Neural progenitor cell (in vitro differentiated cells): ENCODE measurements at regions not wholly inside any gene's neighbourhood (a gene's known extent, or its start where the extent isn't known, plus 50 kb on each side); places are given as distances from the start of the nearest gene placed in this dataset.

ENCODE experiments used
- DNase-seq: peaks from one replicate; pipeline ENCODE4 v3.0.0-alpha.2; 2016; ENCODE audit warnings: low spot score
- H2AFZ ChIP-seq: fragments of 200-600 bp; sonication (generic); replicated peaks from 2 replicates; pipeline ENCODE4 v1.6.1; 2016; ENCODE audit warnings: antibody characterized with exemption
- H3F3A ChIP-seq: fragments of 200-600 bp; sonication (generic); 2 replicates; pipeline ENCODE4 v1.6.1; 2016; ENCODE audit warnings: antibody characterized with exemption, low read depth
- H3K27ac ChIP-seq: fragments of 200-600 bp; sonication (generic); 2 replicates; pipeline ENCODE4 v1.5.1; 2016; ENCODE audit warnings: mild to moderate bottlenecking
- H3K27me3 ChIP-seq: fragments of 200-600 bp; sonication (generic); 2 replicates; pipeline ENCODE4 v1.6.1; 2016; ENCODE audit warnings: mild to moderate bottlenecking, moderate library complexity
- H3K36me3 ChIP-seq: fragments of 200-600 bp; sonication (generic); 2 replicates; pipeline ENCODE4 v1.5.1; 2016
- H3K4me1 ChIP-seq: fragments of 200-600 bp; sonication (generic); 2 replicates; pipeline ENCODE4 v1.6.1; 2016; ENCODE audit warnings: mixed run types
- H3K4me2 ChIP-seq: fragments of 200-600 bp; sonication (generic); 2 replicates; pipeline ENCODE4 v1.6.1; 2016
- H3K4me3 ChIP-seq: fragments of 200-600 bp; sonication (generic); 2 replicates; pipeline ENCODE4 v1.5.1; 2016
- H3K79me2 ChIP-seq: fragments of 200-600 bp; sonication (generic); 2 replicates; pipeline ENCODE4 v1.6.1; 2016; ENCODE audit warnings: low read depth
- H3K9ac ChIP-seq: fragments of 200-600 bp; sonication (generic); 2 replicates; pipeline ENCODE4 v1.6.1; 2016
- H3K9me3 ChIP-seq: fragments of 200-600 bp; sonication (generic); 2 replicates; pipeline ENCODE4 v1.5.1; 2016; ENCODE audit warnings: low read depth
- H4K20me1 ChIP-seq: fragments of 200-600 bp; sonication (generic); 2 replicates; pipeline ENCODE4 v1.6.1; 2016; ENCODE audit warnings: low read depth
- H3K27ac Mint-ChIP-seq: 3 replicates; pipeline ENCODE4 v1.8.0; 2021; ENCODE audit warnings: mixed read lengths
- H3K27me3 Mint-ChIP-seq: 2 replicates; pipeline ENCODE4 v1.8.0; 2022; ENCODE audit warnings: low read depth, mild to moderate bottlenecking, inconsistent platforms, moderate library complexity, mixed read lengths; ENCODE audit not compliant: insufficient read depth
- H3K36me3 Mint-ChIP-seq: 3 replicates; pipeline ENCODE4 v1.8.0; 2021; ENCODE audit warnings: mixed read lengths
- H3K4me1 Mint-ChIP-seq: 3 replicates; pipeline ENCODE4 v1.8.0; 2021; ENCODE audit warnings: mixed read lengths
- H3K4me3 Mint-ChIP-seq: 3 replicates; pipeline ENCODE4 v1.8.0; 2021; ENCODE audit warnings: mild to moderate bottlenecking, moderate library complexity, mixed read lengths
- H3K9me3 Mint-ChIP-seq: 3 replicates; pipeline ENCODE4 v1.8.0; 2020; ENCODE audit warnings: mixed read lengths
- CTCF ChIP-seq: fragments of 200-600 bp; sonication (generic); IDR thresholded peaks from 2 replicates; pipeline ENCODE4 v1.5.1; 2017; ENCODE audit warnings: antibody characterized with exemption, mild to moderate bottlenecking
- EZH2 ChIP-seq: fragments of 200-600 bp; sonication (generic); IDR thresholded peaks from 2 replicates; pipeline ENCODE4 v1.6.1; 2017; ENCODE audit warnings: antibody characterized with exemption, mild to moderate bottlenecking, moderate library complexity
- EZH2phosphoT487 ChIP-seq: fragments of 200-600 bp; sonication (generic); IDR thresholded peaks from 2 replicates; pipeline ENCODE4 v1.6.1; 2017; ENCODE audit warnings: antibody characterized with exemption

- Histone ChIP-seq H3F3A (no peaks in the 10 kb centered on the region), H2AFZ (no peak overlapping the region), H3K27ac (no peak overlapping the region), H3K4me1 (no peaks in the 10 kb centered on the region), H3K79me2 (no peaks in the 10 kb centered on the region), H3K9me3 (no peaks in the 10 kb centered on the region), H4K20me1 (no peaks in the 10 kb centered on the region), H3K4me2 (no peak overlapping the region), H3K9ac (no peak overlapping the region), H3K4me3 (no peak overlapping the region), H3K36me3 (no peaks in the 10 kb centered on the region), H3K27me3 (no peaks in the 10 kb centered on the region)
- Mint-ChIP-seq H3K9me3 (no peaks in the 10 kb centered on the region), H3K4me3 (no peak overlapping the region), H3K27ac (no peak overlapping the region), H3K36me3 (no peaks in the 10 kb centered on the region), H3K4me1 (peaks cover 9% of the 10 kb centered on the region), H3K27me3 (peaks cover 5% of the 10 kb centered on the region)
- no peak for DNase-seq
- no peak for TF ChIP-seq CTCF
- no peak for TF ChIP-seq EZH2
- TF ChIP-seq EZH2phosphoT487, result no peak
These were observed 127.5 kb downstream of the ARRDC3 start for GRCh38 chr5:91255396-91256141.

- TF ChIP-seq CTCF (no peak), EZH2phosphoT487 (no peak), EZH2 (no peak)
- Histone ChIP-seq H4K20me1 (no peaks in the 10 kb centered on the region), H3F3A (no peaks in the 10 kb centered on the region), H3K9ac (no peak overlapping the region), H3K27me3 (no peaks in the 10 kb centered on the region), H3K36me3 (no peaks in the 10 kb centered on the region), H3K4me3 (no peak overlapping the region), H3K9me3 (no peaks in the 10 kb centered on the region), H3K27ac (no peak overlapping the region), H2AFZ (peak overlapping the region; percentile 42), H3K4me2 (no peak overlapping the region), H3K4me1 (no peaks in the 10 kb centered on the region), H3K79me2 (no peaks in the 10 kb centered on the region)
- Mint-ChIP-seq H3K27ac (no peak overlapping the region), H3K27me3 (peaks cover 5% of the 10 kb centered on the region), H3K4me1 (peaks cover 9% of the 10 kb centered on the region), H3K36me3 (no peaks in the 10 kb centered on the region), H3K4me3 (no peak overlapping the region), H3K9me3 (peaks cover 3% of the 10 kb centered on the region)
- DNase-seq, result no peak
These were observed 130.2 kb downstream of the ARRDC3 start for GRCh38 chr5:91252916-91253315.

GRCh38 chr5:91245871-91246270 is 137.2 kb downstream of the ARRDC3 start:
- Mint-ChIP-seq H3K4me3 (no peak overlapping the region), H3K27me3 (no peaks in the 10 kb centered on the region), H3K27ac (no peak overlapping the region), H3K9me3 (peaks cover 22% of the 10 kb centered on the region), H3K36me3 (peaks cover 2% of the 10 kb centered on the region), H3K4me1 (no peaks in the 10 kb centered on the region)
- no peaks in the 10 kb centered on the region for H3K9me3 ChIP-seq
- H3K27me3 ChIP-seq, result no peaks in the 10 kb centered on the region
- no peak overlapping the region for H3K4me3 ChIP-seq
- no peak for TF ChIP-seq CTCF
- TF ChIP-seq EZH2phosphoT487, result no peak
- TF ChIP-seq EZH2, result no peak
- no peaks in the 10 kb centered on the region for H3K79me2 ChIP-seq
- H3K36me3 ChIP-seq, result no peaks in the 10 kb centered on the region
- no peak overlapping the region for H3K9ac ChIP-seq
- no peaks in the 10 kb centered on the region for H4K20me1 ChIP-seq
- H3K4me2 ChIP-seq, result no peak overlapping the region
- H2AFZ ChIP-seq, result no peak overlapping the region
- H3K4me1 ChIP-seq, result no peaks in the 10 kb centered on the region
- no peak for DNase-seq
- no peaks in the 10 kb centered on the region for H3F3A ChIP-seq
- H3K27ac ChIP-seq, result no peak overlapping the region
